Skin of body (tissue), 1 donor: ENCODE measurements at regions not wholly inside any gene's neighbourhood (a gene's known extent, or its start where the extent isn't known, plus 50 kb on each side); places are given as distances from the start of the nearest gene placed in this dataset.
"Not testable (repeated sequence)": the region's sequence is repeated elsewhere in the genome, so short reads cannot be mapped to it uniquely, and the experiment has no call there.

ENCODE experiments used
- DNase-seq: peaks from one replicate; lab custom pipeline; 2025; lab: John Stamatoyannopoulos, UW

GRCh38 chr13:59398661-59399060 lies 765.1 kb downstream of the DIAPH3 start:
- DNase-seq = no peak

DNA sequence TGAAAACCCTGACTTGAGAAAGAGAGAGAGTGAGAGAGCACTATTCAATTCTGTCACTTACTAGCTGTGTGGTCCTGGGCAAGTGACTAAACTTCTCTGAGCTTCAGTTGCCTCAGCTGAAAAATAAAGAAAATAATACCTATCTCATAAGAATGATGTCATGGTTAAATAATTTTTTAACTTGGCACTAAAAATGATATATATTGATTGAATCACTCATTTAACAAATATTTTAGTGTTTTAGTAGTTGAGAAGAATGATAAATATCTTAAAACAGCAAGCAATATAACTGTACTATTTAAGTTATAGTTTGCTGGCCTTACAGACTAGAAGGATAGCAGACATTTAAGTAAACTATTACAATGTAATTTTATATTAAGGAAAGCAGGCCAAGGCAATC lies 764.2 kb downstream of the DIAPH3 start:
- no peak for DNase-seq

- no peak for DNase-seq
Measured at GRCh38 chr13:59404331-59404730, 759.4 kb downstream of the DIAPH3 start.

GRCh38 chr13:59407251-59407650 lies 756.5 kb downstream of the DIAPH3 start:
- DNase-seq = not testable (repeated sequence)

GRCh38 chr13:59408738-59409137 lies 755.0 kb downstream of the DIAPH3 start:
- no peak for DNase-seq

GRCh38 chr13:59409211-59409610 lies 754.5 kb downstream of the DIAPH3 start:
- no peak for DNase-seq

GRCh38 chr13:59409634-59410200 lies 754.0 kb downstream of the DIAPH3 start:
- no peak for DNase-seq

GRCh38 chr13:59413126-59413525 lies 750.6 kb downstream of the DIAPH3 start:
- DNase-seq = no peak

DNA sequence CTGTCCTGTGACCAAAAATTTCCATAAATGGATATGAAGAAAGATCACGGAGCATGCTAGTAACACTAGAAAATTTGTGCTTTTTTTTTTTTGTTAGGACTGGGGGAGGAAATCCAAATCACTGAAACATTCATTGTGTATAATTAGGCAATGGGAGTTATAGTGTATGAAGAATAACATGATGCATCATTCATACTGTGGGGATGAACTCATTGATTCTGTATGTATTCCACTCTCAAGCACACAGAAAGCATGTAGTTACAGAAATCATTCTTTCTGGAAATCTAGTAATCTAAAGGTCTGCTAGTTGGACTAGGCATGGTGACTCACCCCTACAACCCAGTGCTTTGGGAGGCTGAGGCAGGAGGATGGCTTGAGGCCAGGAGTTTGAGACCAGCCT lies 749.7 kb downstream of the DIAPH3 start:
- no peak for DNase-seq

DNA sequence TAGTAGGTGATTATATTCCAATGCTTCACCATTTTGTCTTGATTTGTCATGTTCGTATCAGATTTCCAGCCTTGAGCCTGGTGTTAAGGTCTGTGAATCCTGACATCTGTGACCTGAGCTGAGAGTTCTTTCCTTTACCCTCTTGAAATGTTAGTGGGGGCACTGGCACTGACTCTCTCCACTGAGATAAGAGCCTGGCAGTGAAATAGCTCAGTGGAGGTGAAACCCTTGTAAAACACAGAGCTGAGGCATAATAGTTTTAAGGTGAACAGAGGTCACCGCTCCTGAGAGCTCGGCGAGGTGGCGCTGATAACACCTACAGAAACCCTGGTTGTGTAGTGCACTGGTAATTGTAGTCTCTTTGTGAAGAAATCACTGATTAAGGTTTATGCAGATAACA lies 748.2 kb downstream of the DIAPH3 start:
- DNase-seq = no peak

DNA sequence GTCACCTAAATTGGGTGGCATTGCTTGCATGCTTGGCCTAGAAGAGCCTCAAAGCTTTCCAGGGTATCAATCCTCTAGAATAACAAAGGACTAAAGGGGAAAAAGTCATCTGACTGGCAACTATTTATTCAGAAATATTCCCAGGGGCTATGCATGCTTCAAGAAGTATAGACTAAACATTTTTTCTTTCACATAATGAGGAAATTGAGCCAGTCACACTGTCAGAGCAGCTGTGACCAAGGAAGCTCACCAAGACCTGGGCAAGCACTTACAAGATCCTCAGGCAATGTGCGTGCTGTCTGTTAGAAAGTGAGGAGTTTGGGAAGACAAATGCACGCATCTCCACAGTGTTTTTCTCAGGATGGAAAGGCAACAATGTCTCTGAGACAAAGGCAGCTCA lies 747.2 kb downstream of the DIAPH3 start:
- DNase-seq = no peak

- no peak for DNase-seq
Measured at GRCh38 chr13:59422646-59423045, 741.1 kb downstream of the DIAPH3 start.

DNA sequence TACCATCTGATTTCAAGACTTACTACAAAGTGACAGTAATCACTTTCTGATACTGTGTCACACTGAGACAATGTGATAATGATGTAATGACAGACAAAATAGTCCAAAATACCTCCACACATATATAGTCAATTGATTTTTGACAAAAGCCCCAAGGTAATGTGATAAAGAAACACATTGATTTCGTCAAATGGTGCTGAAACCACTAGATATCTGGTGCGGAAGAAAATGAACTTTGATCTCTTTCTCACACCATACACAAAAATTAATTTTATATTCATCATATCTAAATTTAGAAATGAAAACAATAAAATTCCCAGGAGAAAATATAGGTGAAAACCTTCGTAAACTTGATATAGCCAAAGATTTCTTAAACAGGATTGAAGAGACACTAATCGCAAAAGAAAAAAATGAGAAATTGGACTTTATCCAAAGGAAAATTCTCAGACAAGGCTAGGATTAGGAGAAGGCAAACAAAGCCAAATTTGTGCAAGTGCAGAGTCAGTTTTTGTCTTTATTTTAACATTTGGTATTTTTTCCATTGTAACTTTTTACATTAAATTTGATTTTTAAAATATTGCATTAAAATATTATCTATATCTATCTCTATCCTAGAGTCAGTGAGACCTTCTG lies 739.9 kb downstream of the DIAPH3 start:
- no peak for DNase-seq

DNA sequence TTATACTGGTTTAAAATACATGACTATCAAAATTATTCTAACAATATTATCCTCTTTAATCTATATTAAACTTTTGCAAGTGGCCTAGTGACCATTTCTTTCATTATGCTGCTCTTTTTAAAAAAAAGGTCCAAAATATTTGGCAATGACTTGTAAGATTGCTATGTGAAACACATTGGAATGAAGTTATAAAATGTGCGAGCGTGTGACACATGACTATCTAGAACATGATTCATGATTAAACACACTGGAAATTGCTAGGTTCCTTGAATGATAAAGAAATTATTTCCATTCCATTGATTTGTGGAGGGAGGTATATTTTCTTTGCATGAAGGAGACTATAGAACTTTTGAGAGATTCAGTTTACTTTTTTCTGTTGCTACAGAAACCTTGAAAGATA lies 739.1 kb downstream of the DIAPH3 start:
- DNase-seq = no peak

DNA sequence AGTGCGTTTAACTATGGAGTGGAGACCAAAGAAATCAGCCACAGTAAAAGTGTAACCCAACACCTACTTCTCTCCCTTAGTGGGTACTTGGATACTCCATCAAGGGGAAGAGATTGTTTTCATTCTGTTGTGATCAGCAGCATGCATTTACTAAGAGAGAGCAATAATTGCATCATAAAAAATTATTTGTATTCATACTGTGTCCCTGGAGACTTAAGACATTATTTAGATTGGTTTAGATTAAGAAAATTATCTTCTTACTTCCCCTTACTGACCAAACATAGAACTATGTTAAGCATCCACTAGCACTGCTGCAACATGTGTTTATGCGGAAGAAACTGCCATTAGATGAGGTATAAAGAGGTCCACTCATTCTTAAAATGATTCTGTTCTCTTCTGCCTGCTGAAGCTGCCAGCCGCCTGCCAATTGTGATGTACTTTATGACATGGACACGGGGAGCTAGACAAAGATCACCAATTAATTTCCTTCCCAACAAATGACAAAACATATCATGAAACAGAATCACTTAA lies 738.5 kb downstream of the DIAPH3 start:
- DNase-seq = no peak

- DNase-seq = no peak
Measured at GRCh38 chr13:59435024-59435423, 728.7 kb downstream of the DIAPH3 start.

DNA sequence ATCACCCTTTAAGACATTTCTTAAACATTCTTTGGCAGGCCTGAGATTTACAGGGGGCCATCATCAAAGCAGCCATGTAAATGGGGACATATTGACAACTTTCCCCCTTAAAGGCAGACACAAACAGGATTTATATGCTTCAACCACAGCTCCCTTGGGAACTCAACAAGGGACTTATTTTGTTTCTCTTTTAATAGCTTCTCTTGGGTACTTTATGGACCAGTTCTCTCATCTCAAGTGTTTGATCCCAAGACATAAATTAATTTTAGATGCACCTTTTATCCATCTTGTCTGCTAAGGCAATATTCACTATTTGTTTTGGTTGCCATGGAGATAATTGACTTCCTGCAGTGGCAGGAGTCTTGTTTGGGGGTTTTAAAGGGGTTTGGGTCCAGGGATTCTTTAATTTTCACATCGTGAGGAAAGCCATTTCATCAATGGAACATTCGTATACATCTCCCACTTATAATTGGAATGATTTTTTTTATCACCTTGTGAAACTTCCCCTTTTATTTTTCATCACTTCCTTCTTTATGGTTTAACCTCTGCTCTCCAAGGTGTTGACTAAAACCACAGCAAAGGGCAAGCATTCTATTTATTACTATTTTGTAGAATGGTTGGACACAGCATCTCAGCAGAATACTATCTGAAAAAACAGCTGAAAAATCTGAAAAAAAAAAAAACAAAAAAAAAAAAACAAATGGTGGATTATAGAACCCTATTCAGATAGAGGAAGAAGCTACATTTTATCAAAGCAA lies 726.0 kb downstream of the DIAPH3 start:
- no peak for DNase-seq

DNA sequence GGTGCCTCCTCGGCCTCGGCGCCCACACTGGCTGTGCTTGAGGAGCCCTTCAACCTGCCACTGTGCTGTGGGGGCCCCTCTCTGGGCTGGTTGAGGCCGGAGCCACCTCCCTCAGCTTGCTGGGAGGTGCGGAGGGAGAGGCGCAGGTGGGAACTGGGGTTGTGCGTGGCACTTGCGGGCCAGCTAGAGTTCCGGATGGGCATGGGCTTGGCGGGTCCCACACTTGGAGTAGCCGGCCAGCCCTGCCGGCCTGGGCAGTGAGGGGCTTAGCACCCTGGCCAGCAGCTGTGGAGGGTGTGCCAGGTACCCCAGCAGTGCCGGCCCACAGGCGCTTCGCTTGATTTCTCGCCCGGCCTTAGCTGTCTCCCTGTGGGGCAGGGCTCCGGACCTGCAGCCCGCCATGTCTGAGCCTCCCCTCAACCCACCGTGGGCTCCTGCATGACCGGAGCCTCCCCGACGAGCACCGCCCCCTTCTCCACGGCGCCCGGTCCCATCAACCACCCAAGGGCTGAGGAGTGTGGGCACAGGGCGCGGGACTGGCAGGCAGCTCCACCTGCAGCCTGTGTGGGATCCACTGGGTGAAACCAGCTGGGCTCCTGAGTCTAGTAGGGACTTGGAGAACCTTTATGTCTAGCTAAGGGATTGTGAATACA lies 723.8 kb downstream of the DIAPH3 start:
- DNase-seq = no peak

- not testable (repeated sequence) for DNase-seq
Measured at GRCh38 chr13:59441068-59441467, 722.7 kb downstream of the DIAPH3 start.

DNA sequence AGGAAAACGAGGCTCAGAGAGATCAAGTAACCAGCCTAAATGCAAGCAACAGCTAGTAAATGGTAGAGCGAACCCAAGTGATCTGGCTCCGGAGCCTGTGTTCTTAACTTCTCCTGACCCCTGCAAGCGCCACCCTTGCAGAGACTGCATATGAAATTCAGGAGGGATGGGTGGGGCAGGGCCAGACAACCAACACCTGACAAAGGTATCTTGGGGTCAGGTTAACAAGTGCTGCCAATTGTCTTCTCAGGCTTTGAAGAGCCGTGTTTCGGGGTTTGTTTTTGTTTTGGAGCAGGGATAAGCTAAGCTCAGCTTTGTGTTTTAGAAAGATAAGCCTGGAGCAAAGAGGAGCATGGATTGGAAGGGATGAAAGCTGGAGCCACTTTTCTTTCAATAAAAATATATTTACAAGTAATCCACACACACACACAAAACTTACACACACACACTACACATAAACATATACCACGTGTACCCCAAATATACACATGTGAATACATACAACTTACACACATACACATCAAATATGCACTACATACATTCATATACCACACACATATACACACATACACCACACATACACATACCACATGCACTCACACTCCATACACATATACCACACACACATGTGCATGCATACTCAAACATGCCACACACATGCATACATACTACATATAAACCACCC lies 722.0 kb downstream of the DIAPH3 start:
- DNase-seq = no peak

GRCh38 chr13:59442461-59442860 lies 721.3 kb downstream of the DIAPH3 start:
- DNase-seq = no peak
